HepG2 (cell line): ENCODE measurements at regions not wholly inside any gene's neighbourhood (a gene's known extent, or its start where the extent isn't known, plus 50 kb on each side); places are given as distances from the start of the nearest gene placed in this dataset.

ENCODE experiments used
- ATAC-seq: fragments of 200-7000 bp; cut with Tn5 transposase; 3 replicates; pipeline ENCODE4 v1.9.1; 2020; ENCODE audit warnings: mild to moderate bottlenecking, moderate library complexity
- BruUV-seq: library from RNA; stranded (reverse); fragments of 400-500 nt; replicated peaks from 2 replicates; lab custom pipeline; 2021; lab: Mats Ljungman, UMichigan
- CTCF ChIA-PET: fragments of 300-600 bp; formaldehyde crosslinking; extraction: SDS; loops from one replicate; lab custom pipeline; 2021; ENCODE audit warnings: low total read pairs, inconsistent platforms, low intra/inter-chr PET ratio; lab: Yijun Ruan, JAX
- POLR2A ChIA-PET: fragments of 350-600 bp; sonication (Branson Sonifier 250); formaldehyde crosslinking; loops from one replicate; lab custom pipeline; 2020; ENCODE audit warnings: antibody characterized with exemption, inconsistent platforms; lab: Yijun Ruan, JAX
- DNase-seq: peaks from one replicate; pipeline ENCODE4 v3.0.0-alpha.2; 2015; ENCODE audit warnings: low spot score
- FAIRE-seq: peaks from 3 replicates; lab custom pipeline; 2011; peaks lifted over from hg19 to GRCh38; lab: Jason Lieb, UNC
- H2AFZ ChIP-seq: one replicate; pipeline ENCODE4 v1.6.1; 2011; ENCODE audit warnings: low read length, inconsistent platforms
- H3K27ac ChIP-seq: fragments of 300-600 bp; 3 replicates; pipeline ENCODE4 v1.8.0; 2011; ENCODE audit warnings: mixed run types, mild to moderate bottlenecking, mixed read lengths, low read length, inconsistent platforms; ENCODE audit not compliant: insufficient read depth; ENCODE audit errors: extremely low read length
- H3K27me3 ChIP-seq, 2 experiments: fragments of 200-600 bp in 1 of 2; 2 replicates in 1 of 2; 3 replicates in 1 of 2; pipeline versions ENCODE4 v1.6.0 to v1.8.0; 2011; ENCODE audit warnings: low read length in 2 of 2, mild to moderate bottlenecking in 2 of 2, moderate library complexity in 2 of 2, inconsistent platforms in 1 of 2; ENCODE audit not compliant: insufficient read depth in 2 of 2, control insufficient read depth in 1 of 2
- H3K36me3 ChIP-seq, 2 experiments: fragments of 200-600 bp in 1 of 2; replicated peaks in 1 of 2; 2 replicates in 1 of 2; 3 replicates in 1 of 2; pipeline versions ENCODE4 v1.5.1 to v1.8.0; 2011; ENCODE audit warnings: low read length in 2 of 2, inconsistent platforms in 1 of 2; ENCODE audit not compliant: insufficient read depth in 2 of 2, control insufficient read depth in 1 of 2
- H3K4me1 ChIP-seq: 2 replicates; pipeline ENCODE4 v1.5.1; 2012; ENCODE audit warnings: low read length, inconsistent platforms; ENCODE audit not compliant: insufficient read depth
- H3K4me2 ChIP-seq: 2 replicates; pipeline ENCODE4 v1.6.0; 2011; ENCODE audit warnings: low read depth, low read length, inconsistent platforms
- H3K4me3 ChIP-seq, 3 experiments: fragments of 200-600 bp in 1 of 3; sonication (generic), shearing (Covaris generic) in 1 of 3; replicated peaks in 1 of 3; 2 replicates each; pipeline ENCODE4 v1.5.1; 2011 to 2016; ENCODE audit warnings: low read length in 3 of 3, inconsistent platforms in 2 of 3, low read depth in 2 of 3, mild to moderate bottlenecking in 2 of 3, control low read depth in 1 of 3, mixed read lengths in 1 of 3; ENCODE audit not compliant: insufficient read depth in 1 of 3
- H3K79me2 ChIP-seq: one replicate; pipeline ENCODE4 v1.6.1; 2011; ENCODE audit warnings: low read length, inconsistent platforms; ENCODE audit not compliant: insufficient read depth
- H3K9ac ChIP-seq: 2 replicates; pipeline ENCODE4 v1.6.0; 2011; ENCODE audit warnings: mild to moderate bottlenecking, low read depth, low read length, inconsistent platforms; ENCODE audit not compliant: insufficient read depth
- H3K9me3 ChIP-seq: 2 replicates; pipeline ENCODE4 v1.5.1; 2012; ENCODE audit warnings: mild to moderate bottlenecking, low read length
- H4K20me1 ChIP-seq: 2 replicates; pipeline ENCODE4 v1.6.0; 2011; ENCODE audit warnings: inconsistent platforms, mild to moderate bottlenecking, low read length, moderate library complexity; ENCODE audit not compliant: insufficient read depth
- DNMT1 ChIP-seq: sonication (generic); formaldehyde crosslinking; IDR thresholded peaks from 2 replicates; pipeline ENCODE4 v1.5.1; 2020; ENCODE audit warnings: mild to moderate bottlenecking, missing genetic modification reagents
- HIVEP1 ChIP-seq: sonication (generic); formaldehyde crosslinking; IDR thresholded peaks from 2 replicates; pipeline ENCODE4 v1.4.0; 2020; ENCODE audit warnings: mild to moderate bottlenecking, missing genetic modification reagents
- IKZF5 ChIP-seq: IDR thresholded peaks from 2 replicates; pipeline ENCODE4 v1.6.1; 2018; ENCODE audit warnings: missing genetic modification reagents, mild to moderate bottlenecking, missing compliant biosample characterization
- KAT2B ChIP-seq: fragments of 150-350 bp; IDR thresholded peaks from 2 replicates; pipeline ENCODE4 v1.6.1; 2014; ENCODE audit warnings: low read depth, low read length, borderline replicate concordance
- MAFK ChIP-seq, 2 experiments: IDR thresholded peaks in 1 of 2; conservative IDR thresholded peaks in 1 of 2; 2 replicates each; pipeline ENCODE4 v1.6.1; 2011; ENCODE audit warnings: improper control_type of control experiment in 2 of 2, low read length in 2 of 2
- MLXIP ChIP-seq: sonication (generic); formaldehyde crosslinking; IDR thresholded peaks from 2 replicates; pipeline ENCODE4 v1.9.0; 2021; ENCODE audit warnings: missing genetic modification reagents, borderline replicate concordance
- MXD4 ChIP-seq: IDR thresholded peaks from 2 replicates; pipeline ENCODE4 v1.6.1; 2016; ENCODE audit warnings: mild to moderate bottlenecking, missing biosample characterization, missing genetic modification reagents
- SP1 ChIP-seq, 2 experiments: fragments of 450-650 bp in 1 of 2; sonication (generic) in 1 of 2; formaldehyde crosslinking in 1 of 2; IDR thresholded peaks; 2 replicates each; pipeline versions ENCODE4 v1.4.0 to v1.6.1; 2016 to 2020; ENCODE audit warnings: missing genetic modification reagents in 1 of 2
- TRAFD1 ChIP-seq: sonication (generic); formaldehyde crosslinking; IDR thresholded peaks from 2 replicates; pipeline ENCODE4 v1.5.1; 2020; ENCODE audit warnings: missing genetic modification reagents, mild to moderate bottlenecking, borderline replicate concordance
- ZBTB20 ChIP-seq: sonication (generic); formaldehyde crosslinking; IDR thresholded peaks from 2 replicates; pipeline ENCODE4 v1.8.1; 2023; ENCODE audit warnings: missing genetic modification reagents, low read depth, mild to moderate bottlenecking, borderline replicate concordance
- ZFP62 ChIP-seq: sonication (generic); formaldehyde crosslinking; IDR thresholded peaks from 2 replicates; pipeline ENCODE4 v1.4.0; 2020; ENCODE audit warnings: missing genetic modification reagents
- ZMAT3 ChIP-seq: sonication (generic); formaldehyde crosslinking; conservative IDR thresholded peaks from 2 replicates; pipeline ENCODE4 v1.7.0; 2021; ENCODE audit warnings: missing genetic modification reagents
- ZNF7 ChIP-seq: IDR thresholded peaks from 2 replicates; pipeline ENCODE4 v1.6.1; 2016; ENCODE audit warnings: missing biosample characterization, missing genetic modification reagents
- ZNF709 ChIP-seq: sonication (generic); formaldehyde crosslinking; IDR thresholded peaks from 2 replicates; pipeline ENCODE4 v1.5.0; 2020; ENCODE audit warnings: mild to moderate bottlenecking, missing genetic modification reagents
- ZXDC ChIP-seq: sonication (generic); formaldehyde crosslinking; IDR thresholded peaks from 2 replicates; pipeline ENCODE4 v1.5.0; 2020; ENCODE audit warnings: mild to moderate bottlenecking, missing genetic modification reagents
- WGBS: methylation state at CpG from one replicate; pipeline ENCODE4 v1.1.6; 2017; ENCODE audit warnings: low lambda C conversion rate; 5-methylcytosine and 5-hydroxymethylcytosine counted together
- in situ Hi-C: cut with HindIII; loops from 2 replicates; pipeline ENCODE4 v1.10.0; 2017; ENCODE audit warnings: low pct_unique_long_range_greater_than_20kb; ENCODE audit not compliant: extremely low pct_ligation_motif_present
- intact Hi-C: fragments of 100-400 bp; cut with micrococcal nuclease; formaldehyde crosslinking; loops from one replicate; pipeline ENCODE4 v1.10.0; 2022; ENCODE audit not compliant: unreplicated experiment

GRCh38 chr20:57829336-57829735 lies 119.5 kb upstream of the PMEPA1 start (continued):
- TF ChIP-seq TRAFD1 (CRISPR knock-in tag): no peak
- TF ChIP-seq ZFP62: no peak
- TF ChIP-seq MXD4 (CRISPR knock-in tag): no peak

- intact Hi-C loops (no loop called here), in situ Hi-C loops (no loop called here)
- ATAC-seq (no peak), FAIRE-seq (no peak), DNase-seq (no peak)
- Histone ChIP-seq H3K27me3 (peaks cover 10 to 71% of the 10 kb centered on the region in 2 experiments; a peak in 4 of 5 replicates), H2AFZ (no peak overlapping the region), H3K79me2 (no peaks in the 10 kb centered on the region), H3K36me3 (no peaks in the 10 kb centered on the region), H3K4me1 (no peaks in the 10 kb centered on the region), H3K27ac (no peak overlapping the region), H4K20me1 (no peaks in the 10 kb centered on the region), H3K9ac (no peak overlapping the region), H3K9me3 (no peaks in the 10 kb centered on the region), H3K4me3 (no peak overlapping the region), H3K4me2 (no peak overlapping the region)
- TF ChIP-seq ZMAT3 (CRISPR knock-in tag): no peak
- no peak for TF ChIP-seq ZNF709 (CRISPR knock-in tag)
- TF ChIP-seq IKZF5 (CRISPR knock-in tag): no peak
- no peak for TF ChIP-seq MLXIP
- no peak for TF ChIP-seq SP1 (IDR thresholded peaks at IDR 0.05)
- no peak for TF ChIP-seq SP1 (CRISPR knock-in tag; IDR thresholded peaks at IDR 0.05)
- no peak for TF ChIP-seq HIVEP1
- no peak for TF ChIP-seq ZBTB20
- no peak for TF ChIP-seq KAT2B
- TF ChIP-seq MAFK (conservative IDR thresholded peaks at IDR 0.05 in 1 of 2, IDR thresholded peaks at IDR 0.05 in 1 of 2; ENCODE audit: low read length in 2 of 2): no peak
- TF ChIP-seq ZXDC (CRISPR knock-in tag): no peak
- TF ChIP-seq ZNF7 (CRISPR knock-in tag): no peak
- TF ChIP-seq DNMT1: no peak
- POLR2A ChIA-PET: no interaction called here
- 6% methylated on average over 10 of the region's 10 CpGs for WGBS
- no TSS peak for BruUV-seq
- CTCF ChIA-PET: no interaction called here
Measured at GRCh38 chr20:57828696-57829095, 118.9 kb upstream of the PMEPA1 start.
